Activated CD8-positive, alpha-beta memory T cell treated with anti-CD3 and anti-CD28 coated beads, Interleukin-2, amount 10 ng/mL, durations not matched to agents 7 days and 5 days (primary cell): ENCODE measurements at regions not wholly inside any gene's neighbourhood (a gene's known extent, or its start where the extent isn't known, plus 50 kb on each side); places are given as distances from the start of the nearest gene placed in this dataset.

Experiments used
- ATAC-seq: fragments of 150-1000 bp; cut with Tn5 transposase; one replicate; pipeline ENCODE4 v1.10.0; 2021; ENCODE audit warnings: moderate library complexity
- CTCF ChIA-PET: fragments of 350-600 bp; sonication (Branson Sonifier 250); formaldehyde crosslinking; loops from one replicate; lab custom pipeline; 2021; ENCODE audit warnings: antibody characterized with exemption; lab: Charles Lee
- DNase-seq: peaks from one replicate; pipeline ENCODE4 v3.0.0-alpha.2; 2020
- H3K27ac Mint-ChIP-seq: one replicate; pipeline ENCODE4 v1.8.0; 2021; ENCODE audit warnings: mild to moderate bottlenecking, mixed read lengths
- H3K27me3 Mint-ChIP-seq: one replicate; pipeline ENCODE4 v1.8.0; 2021; ENCODE audit warnings: mixed read lengths
- H3K36me3 Mint-ChIP-seq: one replicate; pipeline ENCODE4 v1.8.0; 2021; ENCODE audit warnings: mild to moderate bottlenecking, mixed read lengths
- H3K4me1 Mint-ChIP-seq: one replicate; pipeline ENCODE4 v1.8.0; 2021; ENCODE audit warnings: mixed read lengths
- H3K4me3 Mint-ChIP-seq: one replicate; pipeline ENCODE4 v1.8.0; 2021; ENCODE audit warnings: mild to moderate bottlenecking, moderate library complexity, mixed read lengths
- H3K9me3 Mint-ChIP-seq: one replicate; pipeline ENCODE4 v1.8.0; 2022; ENCODE audit warnings: low read depth, mixed read lengths

- H3K36me3 Mint-ChIP-seq, result no peaks in the 10 kb centered on the region
- no peaks in the 10 kb centered on the region for H3K27me3 Mint-ChIP-seq
- ATAC-seq (no peak), DNase-seq (no peak)
- H3K9me3 Mint-ChIP-seq, result no peaks in the 10 kb centered on the region
- H3K4me3 Mint-ChIP-seq, result no peak overlapping the region
- no peaks in the 10 kb centered on the region for H3K4me1 Mint-ChIP-seq
- CTCF ChIA-PET, result no interaction called here
- H3K27ac Mint-ChIP-seq, result no peak overlapping the region
These were observed 383.0 kb upstream of the SMIM21 start for GRCh38 chr18:75810516-75810915.

- Mint-ChIP-seq H3K36me3 (no peaks in the 10 kb centered on the region), H3K9me3 (no peaks in the 10 kb centered on the region), H3K27ac (no peak overlapping the region), H3K27me3 (no peaks in the 10 kb centered on the region), H3K4me3 (no peak overlapping the region), H3K4me1 (no peaks in the 10 kb centered on the region)
- ATAC-seq (no peak), DNase-seq (no peak)
- CTCF ChIA-PET, result no interaction called here
These were observed 382.4 kb upstream of the SMIM21 start for GRCh38 chr18:75809926-75810255.

GRCh38 chr18:75809151-75809925, 381.8 kb upstream of the SMIM21 start:
- no peak for ATAC-seq
- H3K4me3 Mint-ChIP-seq, result no peak overlapping the region
- no peaks in the 10 kb centered on the region for H3K36me3 Mint-ChIP-seq
- no peaks in the 10 kb centered on the region for H3K27me3 Mint-ChIP-seq
- CTCF ChIA-PET, result no interaction called here
- H3K4me1 Mint-ChIP-seq, result no peaks in the 10 kb centered on the region
- no peak for DNase-seq
- no peak overlapping the region for H3K27ac Mint-ChIP-seq
- no peaks in the 10 kb centered on the region for H3K9me3 Mint-ChIP-seq

- H3K4me1 Mint-ChIP-seq, result no peaks in the 10 kb centered on the region
- H3K27ac Mint-ChIP-seq, result no peak overlapping the region
- no peak overlapping the region for H3K4me3 Mint-ChIP-seq
- DNase-seq (no peak), ATAC-seq (no peak)
- no peaks in the 10 kb centered on the region for H3K9me3 Mint-ChIP-seq
- no peaks in the 10 kb centered on the region for H3K36me3 Mint-ChIP-seq
- H3K27me3 Mint-ChIP-seq, result no peaks in the 10 kb centered on the region
- CTCF ChIA-PET, result no interaction called here
These were observed 377.8 kb upstream of the SMIM21 start for GRCh38 chr18:75805265-75805664.

DNA sequence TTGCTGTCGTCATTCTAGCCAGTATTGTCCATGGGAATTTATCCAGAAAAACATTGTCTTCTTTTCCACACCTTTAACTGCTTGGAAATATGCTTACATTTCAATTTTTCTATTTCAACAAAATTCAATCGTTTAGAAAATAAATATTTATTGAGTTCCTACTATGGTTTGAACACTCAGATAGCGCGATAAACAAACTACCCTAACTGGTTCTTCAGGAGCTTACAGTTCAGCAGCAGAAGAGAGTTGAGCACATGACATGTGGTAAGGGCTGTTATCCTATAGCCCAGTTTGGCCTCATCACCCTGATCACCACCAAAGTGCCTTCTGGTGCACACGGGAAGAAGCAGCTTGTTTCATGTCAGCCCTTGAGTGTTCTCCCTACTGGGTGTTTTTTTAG, 375.2 kb upstream of the SMIM21 start:
- CTCF ChIA-PET, result no interaction called here
- no peaks in the 10 kb centered on the region for H3K9me3 Mint-ChIP-seq
- no peaks in the 10 kb centered on the region for H3K36me3 Mint-ChIP-seq
- no peaks in the 10 kb centered on the region for H3K27me3 Mint-ChIP-seq
- DNase-seq (no peak), ATAC-seq (no peak)
- no peaks in the 10 kb centered on the region for H3K4me1 Mint-ChIP-seq
- H3K4me3 Mint-ChIP-seq, result no peak overlapping the region
- H3K27ac Mint-ChIP-seq, result no peak overlapping the region

GRCh38 chr18:75801178-75801577, 373.7 kb upstream of the SMIM21 start:
- no peaks in the 10 kb centered on the region for H3K4me1 Mint-ChIP-seq
- DNase-seq (no peak), ATAC-seq (no peak)
- H3K27me3 Mint-ChIP-seq, result no peaks in the 10 kb centered on the region
- no peaks in the 10 kb centered on the region for H3K36me3 Mint-ChIP-seq
- H3K4me3 Mint-ChIP-seq, result no peak overlapping the region
- H3K27ac Mint-ChIP-seq, result no peak overlapping the region
- no peaks in the 10 kb centered on the region for H3K9me3 Mint-ChIP-seq
- CTCF ChIA-PET, result no interaction called here

GRCh38 chr18:75800331-75800648, 372.8 kb upstream of the SMIM21 start:
- Mint-ChIP-seq H3K27me3 (no peaks in the 10 kb centered on the region), H3K4me1 (no peaks in the 10 kb centered on the region), H3K27ac (no peak overlapping the region), H3K4me3 (no peak overlapping the region), H3K36me3 (no peaks in the 10 kb centered on the region), H3K9me3 (no peaks in the 10 kb centered on the region)
- CTCF ChIA-PET, result no interaction called here
- ATAC-seq (no peak), DNase-seq (no peak)

DNA sequence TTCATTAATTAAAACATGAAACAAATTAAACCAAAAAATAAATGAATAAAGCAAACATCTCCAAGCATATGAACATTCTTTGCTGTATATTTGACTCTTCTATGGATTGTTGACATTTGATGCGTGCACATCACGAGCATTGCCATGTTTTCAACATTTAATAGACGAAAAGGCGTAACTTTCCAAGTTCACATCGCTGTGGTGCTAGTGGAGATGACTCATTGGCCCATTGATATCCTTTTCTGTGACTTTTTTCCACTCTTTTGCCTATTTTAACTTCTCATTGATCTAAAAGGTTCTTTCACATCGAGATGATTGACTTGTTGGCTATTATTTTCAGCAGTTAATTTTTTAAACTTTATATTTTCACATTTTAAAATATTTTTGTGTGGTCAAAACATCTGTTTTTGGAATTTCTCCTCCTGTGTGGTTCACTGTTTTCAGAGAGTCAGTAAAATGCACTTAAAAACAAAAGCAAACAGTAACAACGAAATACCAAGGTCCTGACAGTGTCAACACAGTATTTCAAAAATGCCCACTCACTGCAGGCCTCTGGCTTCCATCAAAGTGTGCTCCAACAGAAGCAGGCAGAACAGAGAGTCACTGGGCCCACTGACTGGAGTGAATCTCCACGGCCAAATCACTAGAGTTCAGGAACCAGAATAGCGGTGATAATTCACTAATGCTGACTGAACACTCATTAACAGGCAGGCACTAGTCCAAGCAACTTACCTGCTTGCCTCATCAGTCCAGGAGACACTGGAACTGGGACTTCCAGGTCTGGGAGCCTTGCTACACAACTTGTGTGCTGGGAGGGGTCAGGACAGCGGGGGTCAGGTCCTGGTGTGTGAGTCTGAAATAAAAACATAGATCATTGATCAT, 372.2 kb upstream of the SMIM21 start:
- CTCF ChIA-PET, result no interaction called here
- H3K4me3 Mint-ChIP-seq, result no peak overlapping the region
- H3K4me1 Mint-ChIP-seq, result no peaks in the 10 kb centered on the region
- no peak for ATAC-seq
- no peaks in the 10 kb centered on the region for H3K9me3 Mint-ChIP-seq
- H3K27me3 Mint-ChIP-seq, result no peaks in the 10 kb centered on the region
- H3K27ac Mint-ChIP-seq, result no peak overlapping the region
- H3K36me3 Mint-ChIP-seq, result no peaks in the 10 kb centered on the region
- DNase-seq, result no peak

- no peak for ATAC-seq
- no peak overlapping the region for H3K4me3 Mint-ChIP-seq
- no peaks in the 10 kb centered on the region for H3K9me3 Mint-ChIP-seq
These were observed 369.5 kb upstream of the SMIM21 start for GRCh38 chr18:75797046-75797445.

GRCh38 chr18:75790796-75791195, 363.3 kb upstream of the SMIM21 start:
- ATAC-seq, result no peak
- no peak for DNase-seq
- H3K27me3 Mint-ChIP-seq, result no peaks in the 10 kb centered on the region
- no peak overlapping the region for H3K27ac Mint-ChIP-seq
- CTCF ChIA-PET, result no interaction called here
- no peak overlapping the region for H3K4me3 Mint-ChIP-seq
- H3K4me1 Mint-ChIP-seq, result no peaks in the 10 kb centered on the region
- no peaks in the 10 kb centered on the region for H3K36me3 Mint-ChIP-seq
- no peaks in the 10 kb centered on the region for H3K9me3 Mint-ChIP-seq

More at GRCh38 chr18:75797046-75797445, 369.5 kb upstream of the SMIM21 start:
- Mint-ChIP-seq H3K27ac (no peak overlapping the region), H3K36me3 (no peaks in the 10 kb centered on the region), H3K4me1 (no peaks in the 10 kb centered on the region), H3K27me3 (no peaks in the 10 kb centered on the region)
- CTCF ChIA-PET, result no interaction called here
- DNase-seq, result no peak

DNA sequence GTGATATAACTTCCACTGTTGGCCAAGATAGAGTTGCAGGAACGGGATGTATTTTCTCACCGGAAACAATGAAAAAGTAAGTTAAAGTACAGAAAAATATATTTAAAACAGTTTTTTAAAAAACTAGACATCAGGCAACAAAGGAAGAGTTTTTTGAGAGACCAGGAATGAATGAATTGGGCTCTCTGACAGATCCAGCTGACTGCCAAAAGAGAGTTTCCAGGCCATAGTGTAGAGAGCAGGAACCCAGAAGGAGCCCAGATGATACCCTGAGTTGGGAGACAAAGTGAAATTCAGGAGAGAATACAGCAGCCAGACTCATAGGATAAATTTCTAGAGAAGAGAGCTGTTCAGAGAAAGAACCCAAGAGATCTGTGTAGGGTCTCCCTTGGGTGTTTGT, 362.6 kb upstream of the SMIM21 start:
- Mint-ChIP-seq H3K27me3 (peaks cover 2% of the 10 kb centered on the region), H3K9me3 (no peaks in the 10 kb centered on the region), H3K4me1 (no peaks in the 10 kb centered on the region), H3K27ac (no peak overlapping the region), H3K36me3 (no peaks in the 10 kb centered on the region), H3K4me3 (no peak overlapping the region)
- CTCF ChIA-PET, result no interaction called here
- DNase-seq, result no peak
- ATAC-seq, result no peak

DNA sequence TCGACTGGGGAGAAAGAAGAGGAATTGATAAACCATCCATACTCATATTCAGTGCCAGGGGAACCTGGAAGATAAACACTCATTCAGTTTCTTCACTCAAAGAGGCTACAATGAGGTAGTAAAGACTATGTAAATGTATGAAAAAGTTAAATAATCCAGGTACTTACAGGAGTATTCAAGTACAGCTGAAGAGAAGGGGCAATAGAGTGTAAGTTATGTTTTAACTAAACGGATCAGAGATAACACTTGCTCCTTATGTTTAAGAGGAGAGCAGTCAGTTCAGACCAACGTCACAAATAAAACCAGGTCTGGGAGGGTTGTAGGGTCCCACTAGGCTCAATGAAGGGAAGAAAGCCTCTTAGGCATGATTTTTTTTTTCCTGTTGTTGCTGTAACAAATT, 358.3 kb upstream of the SMIM21 start:
- Mint-ChIP-seq H3K27ac (no peak overlapping the region), H3K4me1 (no peaks in the 10 kb centered on the region), H3K9me3 (no peaks in the 10 kb centered on the region), H3K4me3 (no peak overlapping the region), H3K27me3 (peaks cover 2% of the 10 kb centered on the region), H3K36me3 (no peaks in the 10 kb centered on the region)
- CTCF ChIA-PET, result no interaction called here
- no peak for ATAC-seq
- DNase-seq, result no peak

GRCh38 chr18:75785206-75785605, 357.7 kb upstream of the SMIM21 start:
- ATAC-seq, result no peak
- Mint-ChIP-seq H3K9me3 (no peaks in the 10 kb centered on the region), H3K27me3 (peaks cover 2% of the 10 kb centered on the region), H3K36me3 (no peaks in the 10 kb centered on the region), H3K27ac (no peak overlapping the region), H3K4me3 (no peak overlapping the region), H3K4me1 (no peaks in the 10 kb centered on the region)
- CTCF ChIA-PET, result no interaction called here
- DNase-seq, result no peak

GRCh38 chr18:75784390-75784789, 356.9 kb upstream of the SMIM21 start:
- ATAC-seq (no peak), DNase-seq (no peak)
- CTCF ChIA-PET, result no interaction called here
- Mint-ChIP-seq H3K4me3 (no peak overlapping the region), H3K27ac (no peak overlapping the region), H3K27me3 (peaks cover 2% of the 10 kb centered on the region), H3K36me3 (no peaks in the 10 kb centered on the region), H3K9me3 (no peaks in the 10 kb centered on the region), H3K4me1 (no peaks in the 10 kb centered on the region)
